Skeletal muscle tissue (tissue), 3 donors: ENCODE measurements at regions not wholly inside any gene's neighbourhood (a gene's known extent, or its start where the extent isn't known, plus 50 kb on each side); places are given as distances from the start of the nearest gene placed in this dataset.

ENCODE experiments used
- H3K27ac ChIP-seq: one replicate; pipeline ENCODE4 v1.7.0; 2013; ENCODE audit warnings: mild to moderate bottlenecking, low read depth, low read length, inconsistent platforms
- H3K27me3 ChIP-seq, 3 donors: one replicate each; pipeline ENCODE4 v1.7.0; 2013; ENCODE audit warnings: low read length in 3 of 3; ENCODE audit not compliant: control insufficient read depth in 3 of 3, insufficient read depth in 3 of 3
- H3K36me3 ChIP-seq, 3 donors: one replicate each; pipeline ENCODE4 v1.7.0; 2013; ENCODE audit warnings: low read length in 3 of 3; ENCODE audit not compliant: control insufficient read depth in 3 of 3, insufficient read depth in 3 of 3
- H3K4me1 ChIP-seq, 3 donors: one replicate each; pipeline ENCODE4 v1.7.0; 2013; ENCODE audit warnings: low read length in 3 of 3, mild to moderate bottlenecking in 3 of 3; ENCODE audit not compliant: control insufficient read depth in 3 of 3, insufficient read depth in 3 of 3
- H3K4me3 ChIP-seq, 3 donors: one replicate each; pipeline ENCODE4 v1.7.0; 2013; ENCODE audit warnings: low read length in 3 of 3
- H3K9ac ChIP-seq, 3 donors: one replicate each; pipeline ENCODE4 v1.7.0; 2013; ENCODE audit warnings: low read length in 3 of 3, mild to moderate bottlenecking in 3 of 3, moderate library complexity in 2 of 3, low read depth in 1 of 3
- H3K9me3 ChIP-seq, 3 donors: one replicate each; pipeline ENCODE4 v1.7.0; 2013; ENCODE audit warnings: low read length in 3 of 3; ENCODE audit not compliant: control insufficient read depth in 3 of 3
- donor health status: Osteomylitis.

DNA sequence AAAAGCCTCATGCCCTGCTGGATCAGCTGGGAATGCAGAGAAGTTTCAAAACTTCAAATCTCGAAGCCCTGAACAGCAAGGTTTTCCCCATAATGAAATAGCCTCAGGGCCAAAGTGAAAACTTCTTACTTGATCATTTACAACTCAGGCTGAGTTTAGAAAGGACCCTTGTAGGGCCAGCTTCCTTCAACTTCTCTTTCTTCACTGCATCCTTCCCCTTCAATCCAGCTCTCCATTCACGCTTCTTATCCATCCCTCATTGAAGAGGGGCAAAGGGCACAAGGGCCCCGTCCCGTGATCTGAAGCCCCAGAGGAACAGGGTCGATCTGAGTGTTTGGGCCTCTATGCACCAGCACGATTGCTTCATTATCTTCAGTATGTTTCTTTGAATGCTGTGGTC lies 392.2 kb upstream of the CELF2 start:
- no peaks in the 10 kb centered on the region for H3K27me3 ChIP-seq

DNA sequence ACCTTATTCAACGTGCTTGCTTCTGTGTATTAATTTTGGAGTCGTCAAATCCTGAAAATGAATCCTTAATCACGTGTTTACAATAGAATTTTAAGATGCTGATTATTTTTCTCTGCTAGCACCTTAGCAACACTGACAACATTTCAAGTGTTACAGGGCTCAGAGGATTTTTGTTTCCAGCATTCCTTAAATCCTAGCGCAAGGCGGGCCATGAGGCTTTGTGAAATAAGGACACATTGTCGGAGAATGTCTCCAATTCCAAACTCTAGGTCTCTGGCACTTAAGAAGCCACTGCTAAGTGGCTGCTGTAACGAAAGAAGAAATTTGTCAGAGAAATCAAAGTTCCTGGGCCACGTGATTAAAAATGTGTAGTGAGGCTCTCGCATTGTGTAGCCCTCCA lies 390.9 kb upstream of the CELF2 start:
- no peaks in the 10 kb centered on the region for H3K36me3 ChIP-seq
- H3K4me3 ChIP-seq: no peak overlapping the region
- no peak overlapping the region for H3K27ac ChIP-seq
- H3K9ac ChIP-seq: no peak overlapping the region
- H3K4me1 ChIP-seq: peaks cover 0 to 3% (median 0%) of the 10 kb centered on the region in 3 donors
- H3K27me3 ChIP-seq: no peaks in the 10 kb centered on the region
- H3K9me3 ChIP-seq: peaks cover 0 to 3% (median 3%) of the 10 kb centered on the region in 3 donors

More for the DNA sequence above, 392.2 kb upstream of the CELF2 start:
- Histone ChIP-seq H3K4me3 (no peak overlapping the region), H3K4me1 (peaks cover 0 to 3% (median 0%) of the 10 kb centered on the region in 3 donors), H3K9ac (no peak overlapping the region), H3K9me3 (peaks cover 0 to 3% (median 3%) of the 10 kb centered on the region in 3 donors), H3K27ac (no peak overlapping the region), H3K36me3 (no peaks in the 10 kb centered on the region)

DNA sequence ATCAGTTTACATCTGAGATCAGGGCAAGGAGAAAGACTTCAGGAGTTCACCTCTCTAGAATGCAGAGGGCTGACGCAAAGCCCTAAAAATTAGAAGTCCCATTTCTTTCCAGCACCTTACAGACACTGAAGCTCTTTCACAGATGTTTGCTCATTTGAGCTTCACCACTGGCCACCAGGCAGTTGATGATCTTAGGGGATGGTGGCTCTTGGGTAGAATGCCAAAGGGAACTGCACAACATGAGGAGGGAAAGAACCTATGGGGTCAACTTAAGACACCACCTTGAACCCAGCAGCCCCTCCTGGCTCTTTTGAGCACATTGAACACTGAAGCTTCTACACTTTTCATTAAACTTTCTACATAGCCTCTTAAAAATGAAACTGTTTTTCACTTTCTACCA lies 390.3 kb upstream of the CELF2 start:
- H3K27ac ChIP-seq: no peak overlapping the region
- H3K9me3 ChIP-seq: peaks cover 0 to 3% (median 3%) of the 10 kb centered on the region in 3 donors
- H3K4me1 ChIP-seq: peaks cover 0 to 3% (median 0%) of the 10 kb centered on the region in 3 donors
- no peak overlapping the region for H3K9ac ChIP-seq
- no peaks in the 10 kb centered on the region for H3K36me3 ChIP-seq
- no peak overlapping the region for H3K4me3 ChIP-seq
- H3K27me3 ChIP-seq: no peaks in the 10 kb centered on the region

DNA sequence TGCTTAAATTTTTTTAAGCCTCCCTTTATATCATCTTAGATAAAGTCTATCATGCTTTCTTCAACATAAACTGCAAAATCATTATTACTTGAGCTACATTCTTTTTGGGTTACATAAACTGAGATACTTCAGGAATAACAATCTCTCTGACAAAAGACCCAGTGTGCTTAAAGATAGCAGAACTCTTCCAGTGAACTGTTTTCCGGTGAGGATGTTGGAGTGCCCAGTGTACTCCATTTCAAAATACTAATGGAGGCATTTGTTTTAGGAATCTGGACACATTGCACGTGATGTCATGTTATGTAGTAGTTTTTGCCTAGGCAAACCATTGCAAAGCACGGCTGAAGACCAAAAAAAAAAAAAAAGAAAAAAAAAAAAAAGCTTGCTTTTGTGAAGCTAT lies 388.2 kb upstream of the CELF2 start:
- Histone ChIP-seq H3K36me3 (no peaks in the 10 kb centered on the region), H3K9me3 (peaks cover 0 to 3% (median 3%) of the 10 kb centered on the region in 3 donors), H3K4me3 (no peak overlapping the region), H3K27ac (no peak overlapping the region), H3K9ac (no peak overlapping the region), H3K4me1 (no peaks in the 10 kb centered on the region), H3K27me3 (no peaks in the 10 kb centered on the region)

DNA sequence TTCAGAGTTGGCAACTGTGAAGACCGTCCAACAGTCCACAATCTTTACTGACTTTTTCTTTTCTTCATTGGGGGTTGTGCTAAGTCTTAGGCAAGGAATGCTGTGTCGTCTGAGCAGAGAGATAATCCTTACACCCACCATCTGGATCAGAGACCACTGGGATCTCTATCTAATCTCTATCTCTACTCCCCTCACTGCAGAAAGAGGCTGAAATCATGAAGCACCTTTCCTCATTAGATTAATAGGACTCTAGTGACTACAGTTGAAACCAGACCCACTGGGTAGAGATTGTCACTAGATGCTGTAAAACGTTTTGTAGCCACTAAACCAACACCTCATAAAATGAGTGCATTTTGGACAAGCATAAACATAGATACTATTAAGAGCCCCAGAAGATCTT lies 387.4 kb upstream of the CELF2 start:
- Histone ChIP-seq H3K9me3 (peaks cover 0 to 3% (median 3%) of the 10 kb centered on the region in 3 donors), H3K36me3 (no peaks in the 10 kb centered on the region), H3K27ac (no peak overlapping the region), H3K4me1 (no peaks in the 10 kb centered on the region), H3K9ac (no peak overlapping the region), H3K4me3 (no peak overlapping the region), H3K27me3 (no peaks in the 10 kb centered on the region)

DNA sequence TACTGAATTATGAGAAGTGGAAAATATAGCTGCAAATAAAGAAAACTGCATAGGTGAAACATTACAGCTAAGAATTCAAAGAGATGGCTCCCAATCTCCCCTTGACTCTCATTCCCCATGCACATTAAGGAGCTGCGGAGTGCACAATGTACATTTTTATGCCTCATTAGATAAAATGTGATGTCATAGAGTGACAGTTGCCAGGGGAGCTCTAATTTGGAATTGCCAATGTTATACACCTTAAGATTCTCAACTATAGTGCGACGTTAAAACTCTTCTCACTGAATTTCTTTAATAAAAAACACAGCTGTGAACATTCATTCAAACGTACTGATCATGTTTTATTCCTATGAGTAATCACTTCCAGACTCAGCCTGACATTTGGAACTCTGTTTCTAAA lies 386.9 kb upstream of the CELF2 start:
- Histone ChIP-seq H3K9me3 (peaks cover 0 to 3% (median 3%) of the 10 kb centered on the region in 3 donors), H3K4me1 (no peaks in the 10 kb centered on the region), H3K27me3 (no peaks in the 10 kb centered on the region), H3K9ac (no peak overlapping the region), H3K4me3 (no peak overlapping the region), H3K36me3 (no peaks in the 10 kb centered on the region), H3K27ac (no peak overlapping the region)

DNA sequence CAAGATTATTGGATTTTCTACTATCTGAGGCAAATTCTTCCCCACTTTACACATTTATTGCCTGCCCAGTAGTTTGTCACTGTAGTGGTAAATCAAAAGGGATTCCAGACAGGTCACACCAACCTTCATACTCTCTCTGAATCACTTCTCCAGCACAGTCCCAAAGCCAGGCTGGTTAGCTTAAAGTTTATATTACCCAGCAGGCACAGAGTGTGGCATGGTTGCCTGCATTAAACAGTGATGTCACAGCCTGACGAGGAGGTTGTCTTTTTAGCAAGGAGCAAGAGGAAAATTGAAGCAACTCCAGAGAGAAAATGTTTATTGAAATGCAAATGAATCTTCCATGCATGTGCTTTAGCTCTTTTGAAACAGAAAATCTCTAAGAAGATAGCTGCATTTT lies 375.5 kb upstream of the CELF2 start:
- Histone ChIP-seq H3K4me3 (no peak overlapping the region), H3K4me1 (peaks cover 0 to 8% (median 4%) of the 10 kb centered on the region in 3 donors), H3K36me3 (no peaks in the 10 kb centered on the region), H3K27ac (no peak overlapping the region), H3K9ac (no peak overlapping the region), H3K9me3 (no peaks in the 10 kb centered on the region), H3K27me3 (peaks cover 0 to 3% (median 0%) of the 10 kb centered on the region in 3 donors)

DNA sequence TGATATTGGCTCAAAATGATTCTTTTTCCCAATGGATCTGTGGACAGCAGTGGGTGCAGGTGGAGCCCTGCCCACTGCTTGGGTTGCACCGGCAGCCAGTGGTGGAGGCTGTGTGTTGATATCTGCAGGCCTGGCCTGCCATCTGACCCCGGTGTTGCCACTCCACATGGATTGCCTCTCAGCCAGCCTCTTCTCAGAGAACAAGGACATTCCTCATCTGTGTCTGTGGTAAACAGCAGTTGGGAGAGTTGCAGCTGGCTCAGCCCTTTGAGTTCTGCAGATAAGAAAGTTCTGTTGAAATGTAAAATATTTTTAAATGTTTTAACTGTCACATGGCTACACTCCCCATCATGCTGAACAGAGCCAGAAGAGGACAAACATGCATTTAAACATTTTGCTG lies 374.9 kb upstream of the CELF2 start:
- Histone ChIP-seq H3K36me3 (no peaks in the 10 kb centered on the region), H3K4me3 (no peak overlapping the region), H3K9ac (no peak overlapping the region), H3K9me3 (no peaks in the 10 kb centered on the region), H3K4me1 (peaks cover 0 to 8% (median 4%) of the 10 kb centered on the region in 3 donors), H3K27me3 (no peaks in the 10 kb centered on the region), H3K27ac (no peak overlapping the region)

DNA sequence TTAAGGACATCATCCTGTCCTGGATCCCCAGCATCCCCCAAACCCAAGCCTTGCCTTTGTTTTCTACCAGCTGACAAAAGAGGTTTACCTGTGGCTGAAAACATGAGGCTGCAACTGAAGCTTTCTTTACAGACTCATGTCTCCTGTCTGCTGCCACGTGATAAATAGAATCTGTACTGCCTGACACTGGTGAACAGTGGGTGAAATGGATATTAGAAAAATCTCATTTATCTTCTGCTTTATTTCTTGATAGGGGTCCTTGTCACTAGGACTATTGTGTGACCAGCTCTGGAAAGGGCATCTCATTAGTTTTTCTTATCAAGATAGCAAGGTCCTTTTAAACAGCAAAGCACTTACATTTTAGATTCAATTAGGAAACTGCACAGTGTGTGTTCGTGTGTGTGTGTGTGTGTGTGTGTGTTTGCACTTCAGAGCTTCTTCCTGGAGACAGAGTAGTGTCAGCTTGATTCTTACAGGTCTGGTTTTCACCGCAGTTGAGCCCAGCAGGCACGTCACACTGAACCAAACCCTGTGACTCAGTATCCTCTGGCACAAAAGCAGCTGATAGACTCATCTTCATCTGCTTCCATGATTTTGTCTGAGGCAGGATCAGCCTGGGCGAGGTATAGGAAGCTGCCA lies 373.5 kb upstream of the CELF2 start:
- no peaks in the 10 kb centered on the region for H3K9me3 ChIP-seq
- peaks cover 0 to 8% (median 4%) of the 10 kb centered on the region in 3 donors for H3K4me1 ChIP-seq
- H3K36me3 ChIP-seq: no peaks in the 10 kb centered on the region
- H3K9ac ChIP-seq: no peak overlapping the region
- H3K27me3 ChIP-seq: no peaks in the 10 kb centered on the region
- H3K4me3 ChIP-seq: no peak overlapping the region
- peak overlapping the region; percentile 60 for H3K27ac ChIP-seq

DNA sequence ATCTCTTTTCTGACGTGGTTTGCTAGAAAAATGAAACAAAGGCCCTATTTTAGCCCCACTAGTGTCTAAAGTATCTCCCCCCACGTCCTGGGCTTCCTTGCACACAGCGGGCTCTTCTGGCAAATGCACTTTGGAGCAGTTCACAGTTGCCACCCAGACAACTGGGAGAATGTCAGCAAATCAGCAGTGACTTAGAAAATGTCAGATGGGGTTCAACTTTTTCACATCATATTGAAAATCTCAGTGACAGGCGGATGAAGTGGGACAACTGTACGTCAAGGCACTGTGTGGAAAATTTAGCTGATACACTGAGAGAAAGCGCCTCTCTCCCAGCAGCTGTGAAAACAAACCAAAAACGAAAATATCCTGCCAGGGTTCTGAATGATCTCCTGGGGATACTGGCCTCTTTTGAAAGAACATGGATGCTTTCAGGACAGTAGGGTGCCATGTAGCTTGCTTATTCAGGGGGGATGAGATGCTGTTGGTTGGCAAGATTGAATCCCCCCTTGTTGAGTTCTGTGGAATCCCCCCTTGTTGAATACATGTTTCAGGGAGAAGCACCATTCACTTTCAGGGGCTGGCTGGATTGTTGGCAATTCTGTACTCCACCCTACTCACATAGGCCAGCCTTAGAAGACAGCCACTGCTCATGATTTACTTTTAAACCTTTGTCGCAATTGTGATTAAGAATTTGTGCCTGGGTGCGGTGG lies 372.8 kb upstream of the CELF2 start:
- Histone ChIP-seq H3K4me1 (peaks cover 0 to 8% (median 4%) of the 10 kb centered on the region in 3 donors), H3K27me3 (no peaks in the 10 kb centered on the region), H3K9ac (no peak overlapping the region), H3K27ac (peak overlapping the region; percentile 60), H3K9me3 (no peaks in the 10 kb centered on the region), H3K4me3 (no peak overlapping the region), H3K36me3 (no peaks in the 10 kb centered on the region)
